Hepatocyte (in vitro differentiated cells): ENCODE measurements at regions not wholly inside any gene's neighbourhood (a gene's known extent, or its start where the extent isn't known, plus 50 kb on each side); places are given as distances from the start of the nearest gene placed in this dataset.

Experiments used
- DNase-seq: peaks from one replicate; pipeline ENCODE4 v3.0.0-alpha.2; 2016; ENCODE audit warnings: low spot score
- H2AFZ ChIP-seq: fragments of 200-600 bp; sonication (generic); 2 replicates; pipeline ENCODE4 v1.6.0; 2016; ENCODE audit warnings: antibody characterized with exemption, mild to moderate bottlenecking
- H3K27ac ChIP-seq: fragments of 200-600 bp; sonication (generic); 2 replicates; pipeline ENCODE4 v1.5.1; 2016; ENCODE audit warnings: mild to moderate bottlenecking
- H3K27me3 ChIP-seq: fragments of 200-600 bp; sonication (generic); 2 replicates; pipeline ENCODE4 v1.6.1; 2016
- H3K36me3 ChIP-seq: fragments of 200-600 bp; sonication (generic); replicated peaks from 2 replicates; pipeline ENCODE4 v1.5.1; 2016; ENCODE audit warnings: low read depth; ENCODE audit not compliant: insufficient read depth
- H3K4me1 ChIP-seq: fragments of 200-600 bp; sonication (generic); 2 replicates; pipeline ENCODE4 v1.5.1; 2016; ENCODE audit warnings: mild to moderate bottlenecking, moderate library complexity; ENCODE audit not compliant: insufficient read depth
- H3K4me2 ChIP-seq: fragments of 200-600 bp; sonication (generic); 2 replicates; pipeline ENCODE4 v1.6.0; 2016
- H3K4me3 ChIP-seq: fragments of 200-600 bp; sonication (generic); 2 replicates; pipeline ENCODE4 v1.5.1; 2016; ENCODE audit warnings: mild to moderate bottlenecking
- H3K79me2 ChIP-seq: fragments of 200-600 bp; sonication (generic); 2 replicates; pipeline ENCODE4 v1.6.0; 2017; ENCODE audit warnings: mild to moderate bottlenecking
- H3K9me2 ChIP-seq: fragments of 200-600 bp; sonication (generic); replicated peaks from 2 replicates; pipeline ENCODE4 v1.6.0; 2017; ENCODE audit warnings: mild to moderate bottlenecking; ENCODE audit not compliant: insufficient read depth
- H3K9me3 ChIP-seq: fragments of 200-600 bp; sonication (generic); 2 replicates; pipeline ENCODE4 v1.5.1; 2016; ENCODE audit warnings: low read depth, mild to moderate bottlenecking
- H4K20me1 ChIP-seq: fragments of 200-600 bp; sonication (generic); 2 replicates; pipeline ENCODE4 v1.6.0; 2016; ENCODE audit warnings: mild to moderate bottlenecking; ENCODE audit not compliant: insufficient read depth, poor library complexity, severe bottlenecking
- EZH2 ChIP-seq: fragments of 200-600 bp; sonication (generic); IDR thresholded peaks from 2 replicates; pipeline ENCODE4 v1.6.1; 2016; ENCODE audit warnings: antibody characterized with exemption, mild to moderate bottlenecking, borderline replicate concordance
- EZH2phosphoT487 ChIP-seq: fragments of 200-600 bp; sonication (generic); IDR thresholded peaks from one replicate; pipeline ENCODE4 v1.6.1; 2018; ENCODE audit warnings: antibody characterized with exemption, mild to moderate bottlenecking, low read depth, moderate library complexity; ENCODE audit not compliant: unreplicated experiment, severe bottlenecking
- WGBS: methylation state at CpG from one replicate; pipeline ENCODE4 v1.1.6; 2016; ENCODE audit warnings: low lambda C conversion rate; ENCODE audit errors: missing lambda C conversion rate; 5-methylcytosine and 5-hydroxymethylcytosine counted together
- TF ChIP-seq, protein P1 (sequence below): fragments of 200-600 bp; sonication (generic); IDR thresholded peaks from 2 replicates; pipeline ENCODE4 v1.5.1; 2016; ENCODE audit warnings: antibody characterized with exemption, mild to moderate bottlenecking; ENCODE audit not compliant: poor library complexity

DNA sequence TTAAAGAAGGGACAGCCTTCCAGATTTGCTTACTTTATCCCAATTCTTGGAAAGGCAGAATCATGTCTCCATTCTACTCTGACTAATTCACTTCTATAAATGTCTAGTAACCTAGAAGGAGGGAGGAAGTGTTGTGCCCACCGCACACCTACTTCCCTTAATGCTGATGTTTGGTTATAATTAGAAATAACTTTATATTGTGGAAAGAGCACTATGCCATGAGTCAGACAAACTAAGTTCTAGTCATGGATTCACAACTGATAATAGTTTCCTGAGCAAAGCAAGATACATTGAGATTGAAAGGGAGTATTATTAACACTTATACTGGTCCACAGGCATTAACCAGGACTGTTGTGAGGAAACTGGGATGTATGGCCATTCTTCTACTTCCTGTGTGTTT is 345.9 kb upstream of the RPS23 start:
- Histone ChIP-seq H3K9me2 (no peaks in the 10 kb centered on the region), H3K4me2 (no peak overlapping the region), H3K27ac (peak overlapping the region; percentile 86), H3K4me3 (no peak overlapping the region), H3K4me1 (peaks cover 19% of the 10 kb centered on the region), H3K36me3 (no peaks in the 10 kb centered on the region), H2AFZ (no peak overlapping the region), H3K9me3 (no peaks in the 10 kb centered on the region), H4K20me1 (no peaks in the 10 kb centered on the region), H3K79me2 (no peaks in the 10 kb centered on the region), H3K27me3 (no peaks in the 10 kb centered on the region)
- 88% methylated on average over 1 of the region's 1 CpG for WGBS
- TF ChIP-seq, protein P1, sequence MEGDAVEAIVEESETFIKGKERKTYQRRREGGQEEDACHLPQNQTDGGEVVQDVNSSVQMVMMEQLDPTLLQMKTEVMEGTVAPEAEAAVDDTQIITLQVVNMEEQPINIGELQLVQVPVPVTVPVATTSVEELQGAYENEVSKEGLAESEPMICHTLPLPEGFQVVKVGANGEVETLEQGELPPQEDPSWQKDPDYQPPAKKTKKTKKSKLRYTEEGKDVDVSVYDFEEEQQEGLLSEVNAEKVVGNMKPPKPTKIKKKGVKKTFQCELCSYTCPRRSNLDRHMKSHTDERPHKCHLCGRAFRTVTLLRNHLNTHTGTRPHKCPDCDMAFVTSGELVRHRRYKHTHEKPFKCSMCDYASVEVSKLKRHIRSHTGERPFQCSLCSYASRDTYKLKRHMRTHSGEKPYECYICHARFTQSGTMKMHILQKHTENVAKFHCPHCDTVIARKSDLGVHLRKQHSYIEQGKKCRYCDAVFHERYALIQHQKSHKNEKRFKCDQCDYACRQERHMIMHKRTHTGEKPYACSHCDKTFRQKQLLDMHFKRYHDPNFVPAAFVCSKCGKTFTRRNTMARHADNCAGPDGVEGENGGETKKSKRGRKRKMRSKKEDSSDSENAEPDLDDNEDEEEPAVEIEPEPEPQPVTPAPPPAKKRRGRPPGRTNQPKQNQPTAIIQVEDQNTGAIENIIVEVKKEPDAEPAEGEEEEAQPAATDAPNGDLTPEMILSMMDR, result no peak
- TF ChIP-seq EZH2phosphoT487 (no peak), EZH2 (no peak)
- DNase-seq, result no peak

DNA sequence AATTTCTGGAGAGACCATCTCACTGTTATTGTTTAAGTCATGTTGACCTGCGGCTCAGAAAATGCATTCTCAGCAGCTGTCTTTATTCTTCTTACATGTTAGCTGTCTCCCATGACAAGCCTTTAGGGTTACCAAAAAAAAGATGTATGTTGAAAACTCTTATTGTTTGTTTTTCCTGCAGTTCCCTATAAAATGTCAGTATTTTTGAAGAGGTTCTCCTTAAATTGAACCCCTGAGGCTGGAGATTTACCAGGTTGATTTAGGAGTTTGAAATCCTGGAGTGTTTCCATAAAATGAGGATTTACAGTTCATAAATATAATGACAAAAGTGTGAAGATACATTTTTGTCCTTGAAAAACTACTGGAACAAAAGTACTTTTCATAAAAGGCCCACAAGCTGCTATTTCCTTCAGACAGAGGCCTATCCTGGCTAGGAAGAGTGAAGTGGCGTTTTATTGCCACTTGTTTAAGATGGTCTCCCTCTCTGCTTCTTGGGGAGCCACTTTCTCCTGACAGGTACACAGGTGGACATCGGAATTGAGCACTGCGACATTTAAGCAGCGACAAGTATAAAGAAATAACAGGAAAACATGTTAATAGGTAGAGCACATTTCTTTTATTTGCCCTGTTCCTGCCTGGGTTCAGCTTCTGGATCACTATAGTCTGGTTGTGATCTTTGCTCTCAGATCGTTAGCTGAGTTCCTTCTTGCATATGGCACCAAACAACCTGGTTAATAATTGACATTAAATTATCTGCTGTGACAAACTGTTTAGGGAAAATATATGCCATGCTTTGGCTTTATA is 344.8 kb upstream of the RPS23 start:
- Histone ChIP-seq H3K27me3 (no peaks in the 10 kb centered on the region), H4K20me1 (no peaks in the 10 kb centered on the region), H3K36me3 (no peaks in the 10 kb centered on the region), H3K4me3 (no peak overlapping the region), H2AFZ (peak overlapping the region; percentile 39), H3K9me2 (no peaks in the 10 kb centered on the region), H3K79me2 (no peaks in the 10 kb centered on the region), H3K9me3 (no peaks in the 10 kb centered on the region), H3K27ac (peak overlapping the region; percentile 86), H3K4me1 (peaks cover 19% of the 10 kb centered on the region), H3K4me2 (no peak overlapping the region)
- TF ChIP-seq, protein P1, result no peak
- no peak for TF ChIP-seq EZH2phosphoT487
- no peak for TF ChIP-seq EZH2
- WGBS, result 52% methylated on average over 6 of the region's 6 CpGs
- peak; percentile 41 for DNase-seq

DNA sequence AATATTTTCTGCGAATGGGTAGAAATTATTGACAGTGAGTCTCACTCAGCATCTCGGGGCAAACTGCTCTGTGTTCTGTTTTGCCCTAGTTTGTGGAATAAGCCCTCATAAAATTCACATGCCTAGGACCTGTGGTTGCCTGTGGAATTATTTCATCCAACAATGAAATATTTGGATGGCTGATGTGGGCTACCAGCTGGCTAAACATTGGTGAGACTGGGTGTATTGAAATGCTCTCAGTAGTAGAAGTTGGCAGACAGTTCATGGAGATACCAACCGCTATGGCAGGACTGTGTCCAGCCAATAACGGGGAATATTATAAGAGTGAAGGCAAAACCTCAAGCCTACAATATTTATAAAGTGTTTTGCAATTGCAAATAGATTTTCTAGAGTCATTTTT is 344.1 kb upstream of the RPS23 start:
- no peak overlapping the region for H3K4me3 ChIP-seq
- H3K79me2 ChIP-seq, result no peaks in the 10 kb centered on the region
- 79% methylated on average over 4 of the region's 4 CpGs for WGBS
- TF ChIP-seq EZH2 (no peak), EZH2phosphoT487 (no peak)
- TF ChIP-seq, protein P1, result no peak
- no peaks in the 10 kb centered on the region for H3K36me3 ChIP-seq
- no peaks in the 10 kb centered on the region for H3K27me3 ChIP-seq
- no peak overlapping the region for H2AFZ ChIP-seq
- no peaks in the 10 kb centered on the region for H3K9me2 ChIP-seq
- DNase-seq, result no peak
- no peak overlapping the region for H3K4me2 ChIP-seq
- H3K27ac ChIP-seq, result peak overlapping the region; percentile 86
- H3K9me3 ChIP-seq, result no peaks in the 10 kb centered on the region
- no peaks in the 10 kb centered on the region for H4K20me1 ChIP-seq
- peaks cover 19% of the 10 kb centered on the region for H3K4me1 ChIP-seq
